AG09309 (cell line): ENCODE measurements at regions not wholly inside any gene's neighbourhood (a gene's known extent, or its start where the extent isn't known, plus 50 kb on each side); places are given as distances from the start of the nearest gene placed in this dataset.
"Not testable (repeated sequence)": the region's sequence is repeated elsewhere in the genome, so short reads cannot be mapped to it uniquely, and the experiment has no call there.

Source experiments
- DNase-seq: peaks from one replicate; pipeline ENCODE4 v3.0.0-alpha.2; 2010; ENCODE audit warnings: low read depth
- H3K4me3 ChIP-seq: 2 replicates; pipeline ENCODE4 v1.5.1; 2011; ENCODE audit warnings: mild to moderate bottlenecking, low read depth, low read length, moderate library complexity; ENCODE audit not compliant: control insufficient read depth
- TF ChIP-seq, protein P1 (sequence below): IDR thresholded peaks from 2 replicates; pipeline ENCODE4 v1.5.1; 2011; ENCODE audit warnings: mild to moderate bottlenecking, low read depth, low read length, inconsistent platforms; ENCODE audit not compliant: insufficient read depth, control insufficient read depth; ENCODE audit errors: missing control alignments

DNA sequence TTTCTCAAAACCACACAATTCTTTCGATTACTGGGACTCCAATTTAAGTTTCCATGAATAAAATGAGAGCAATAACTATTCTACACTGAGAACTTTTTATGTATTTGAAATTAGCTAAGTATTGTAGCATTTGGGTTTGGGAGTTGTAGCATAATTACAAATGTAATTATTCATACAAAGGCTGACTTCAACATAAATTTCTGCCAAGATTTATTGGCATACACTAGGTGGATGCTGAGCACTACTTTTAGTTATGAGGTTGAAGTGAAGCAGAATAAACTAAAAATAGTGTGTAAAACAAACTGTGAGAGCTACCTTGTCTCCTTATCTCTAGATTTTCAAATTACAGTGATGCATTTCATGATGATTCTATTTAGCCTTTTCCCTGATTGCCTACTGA lies 516.1 kb downstream of the ZNF385D start:
- no peak for DNase-seq
- no peak overlapping the region for H3K4me3 ChIP-seq
- TF ChIP-seq, protein P1, sequence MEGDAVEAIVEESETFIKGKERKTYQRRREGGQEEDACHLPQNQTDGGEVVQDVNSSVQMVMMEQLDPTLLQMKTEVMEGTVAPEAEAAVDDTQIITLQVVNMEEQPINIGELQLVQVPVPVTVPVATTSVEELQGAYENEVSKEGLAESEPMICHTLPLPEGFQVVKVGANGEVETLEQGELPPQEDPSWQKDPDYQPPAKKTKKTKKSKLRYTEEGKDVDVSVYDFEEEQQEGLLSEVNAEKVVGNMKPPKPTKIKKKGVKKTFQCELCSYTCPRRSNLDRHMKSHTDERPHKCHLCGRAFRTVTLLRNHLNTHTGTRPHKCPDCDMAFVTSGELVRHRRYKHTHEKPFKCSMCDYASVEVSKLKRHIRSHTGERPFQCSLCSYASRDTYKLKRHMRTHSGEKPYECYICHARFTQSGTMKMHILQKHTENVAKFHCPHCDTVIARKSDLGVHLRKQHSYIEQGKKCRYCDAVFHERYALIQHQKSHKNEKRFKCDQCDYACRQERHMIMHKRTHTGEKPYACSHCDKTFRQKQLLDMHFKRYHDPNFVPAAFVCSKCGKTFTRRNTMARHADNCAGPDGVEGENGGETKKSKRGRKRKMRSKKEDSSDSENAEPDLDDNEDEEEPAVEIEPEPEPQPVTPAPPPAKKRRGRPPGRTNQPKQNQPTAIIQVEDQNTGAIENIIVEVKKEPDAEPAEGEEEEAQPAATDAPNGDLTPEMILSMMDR, result no peak

GRCh38 chr3:21229426-21230135 lies 521.4 kb downstream of the ZNF385D start:
- DNase-seq, result no peak
- TF ChIP-seq, protein P1, result no peak
- no peak overlapping the region for H3K4me3 ChIP-seq

DNA sequence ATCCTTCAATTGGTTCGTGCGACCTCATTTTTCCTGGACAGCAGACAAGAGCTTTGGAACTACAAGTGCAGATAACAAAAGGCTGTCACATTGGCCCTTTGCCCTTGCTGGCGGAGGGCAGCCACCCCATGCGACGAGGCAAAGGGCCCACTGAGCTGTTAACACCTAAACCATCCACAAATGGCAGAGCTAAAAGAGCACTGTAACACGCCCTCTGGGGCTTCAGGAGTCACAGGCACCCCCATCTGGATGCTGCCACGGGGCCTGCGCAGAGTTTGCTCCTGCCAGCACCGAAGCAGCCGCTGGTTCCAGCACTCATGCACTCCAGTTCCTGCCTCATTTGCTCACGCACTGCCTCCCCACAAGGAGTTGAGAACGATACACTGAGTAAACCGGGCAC lies 524.9 kb downstream of the ZNF385D start:
- DNase-seq, result no peak
- TF ChIP-seq, protein P1, result no peak
- no peak overlapping the region for H3K4me3 ChIP-seq

DNA sequence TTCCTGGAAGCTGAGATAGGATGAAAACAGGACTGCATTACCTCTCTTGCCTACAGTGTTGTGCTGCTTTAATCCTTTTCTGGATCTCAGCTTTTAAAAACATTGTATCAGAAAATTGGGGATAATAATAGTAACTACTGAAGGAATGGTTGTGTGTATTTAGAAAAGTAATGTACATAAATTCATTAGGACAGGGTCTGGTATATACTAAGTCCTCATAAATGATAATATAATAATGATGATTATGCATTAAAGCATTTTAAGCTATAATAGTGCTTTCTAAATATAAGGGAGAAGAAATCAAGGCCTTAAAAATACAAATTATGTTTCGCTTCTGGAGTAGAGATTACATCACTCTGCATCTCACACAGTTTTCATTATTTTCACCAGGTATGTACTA lies 530.1 kb downstream of the ZNF385D start:
- no peak for DNase-seq
- TF ChIP-seq, protein P1, result no peak
- no peak overlapping the region for H3K4me3 ChIP-seq

- no peak overlapping the region for H3K4me3 ChIP-seq
- TF ChIP-seq, protein P1, result peak; percentile 34
- DNase-seq, result no peak
Observed at GRCh38 chr3:21216598-21216997, 534.4 kb downstream of the ZNF385D start.

- H3K4me3 ChIP-seq, DNase-seq: not testable (repeated sequence)
Observed at GRCh38 chr3:21204122-21204521, 546.9 kb downstream of the ZNF385D start.

DNA sequence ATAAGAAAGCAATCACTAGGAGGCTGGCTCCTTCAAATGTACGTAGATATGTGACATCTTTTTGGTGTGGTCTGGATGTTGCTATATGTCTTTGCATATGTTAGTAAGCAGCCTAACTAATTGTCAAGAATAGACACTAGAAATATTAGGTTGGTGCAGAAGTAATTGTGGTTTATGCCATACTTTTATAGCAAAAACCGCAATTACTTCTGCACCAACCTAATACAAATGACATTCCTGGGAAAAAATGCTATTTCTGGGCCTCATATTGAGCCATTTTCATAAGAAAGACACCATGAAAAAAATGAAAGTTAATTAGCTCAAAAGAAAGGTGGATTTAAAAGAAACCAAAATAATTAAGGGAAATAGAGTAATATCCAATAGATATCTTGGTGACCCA lies 555.8 kb downstream of the ZNF385D start:
- TF ChIP-seq, protein P1, result no peak
- DNase-seq, result no peak
- no peak overlapping the region for H3K4me3 ChIP-seq

GRCh38 chr3:21194036-21194435 lies 557.0 kb downstream of the ZNF385D start:
- not testable (repeated sequence) for H3K4me3 ChIP-seq, DNase-seq
